ENCODE measurements at regions not wholly inside any gene's neighbourhood (a gene's known extent, or its start where the extent isn't known, plus 50 kb on each side); places are given as distances from the start of the nearest gene placed in this dataset.

DNA sequence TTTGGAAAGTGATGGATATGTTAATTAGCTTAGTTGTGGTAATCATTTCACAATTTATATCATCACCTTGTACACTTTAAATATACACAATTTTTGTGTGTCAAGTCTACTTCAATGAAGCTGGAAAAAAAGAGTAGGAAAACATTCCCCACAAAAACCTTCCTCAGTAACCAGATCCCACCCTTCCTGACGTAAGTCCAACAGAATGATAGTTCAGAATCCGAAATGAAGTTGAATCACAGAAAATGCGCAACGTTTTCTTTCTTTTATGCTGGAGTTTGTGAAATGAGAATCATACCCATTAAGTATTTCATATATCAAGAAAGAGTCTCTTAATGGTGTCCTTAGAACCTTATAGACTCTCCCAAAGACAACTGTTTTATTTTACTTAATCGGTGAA lies 292.9 kb downstream of the USP46 start:
- TF ChIP-seq, protein P1, sequence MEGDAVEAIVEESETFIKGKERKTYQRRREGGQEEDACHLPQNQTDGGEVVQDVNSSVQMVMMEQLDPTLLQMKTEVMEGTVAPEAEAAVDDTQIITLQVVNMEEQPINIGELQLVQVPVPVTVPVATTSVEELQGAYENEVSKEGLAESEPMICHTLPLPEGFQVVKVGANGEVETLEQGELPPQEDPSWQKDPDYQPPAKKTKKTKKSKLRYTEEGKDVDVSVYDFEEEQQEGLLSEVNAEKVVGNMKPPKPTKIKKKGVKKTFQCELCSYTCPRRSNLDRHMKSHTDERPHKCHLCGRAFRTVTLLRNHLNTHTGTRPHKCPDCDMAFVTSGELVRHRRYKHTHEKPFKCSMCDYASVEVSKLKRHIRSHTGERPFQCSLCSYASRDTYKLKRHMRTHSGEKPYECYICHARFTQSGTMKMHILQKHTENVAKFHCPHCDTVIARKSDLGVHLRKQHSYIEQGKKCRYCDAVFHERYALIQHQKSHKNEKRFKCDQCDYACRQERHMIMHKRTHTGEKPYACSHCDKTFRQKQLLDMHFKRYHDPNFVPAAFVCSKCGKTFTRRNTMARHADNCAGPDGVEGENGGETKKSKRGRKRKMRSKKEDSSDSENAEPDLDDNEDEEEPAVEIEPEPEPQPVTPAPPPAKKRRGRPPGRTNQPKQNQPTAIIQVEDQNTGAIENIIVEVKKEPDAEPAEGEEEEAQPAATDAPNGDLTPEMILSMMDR (conservative IDR thresholded peaks at IDR 0.05; ENCODE audit: low read depth, low read length) = no peak
- no peak for TF ChIP-seq EZH2phosphoT487 (IDR thresholded peaks at IDR 0.05; ENCODE audit: borderline replicate concordance, low read length)
